HAP-1 (cell line): ENCODE measurements at regions not wholly inside any gene's neighbourhood (a gene's known extent, or its start where the extent isn't known, plus 50 kb on each side); places are given as distances from the start of the nearest gene placed in this dataset.

Experiments
- DNase-seq, 2 experiments: peaks; one replicate each; pipeline ENCODE4 v3.0.0-alpha.2; 2016 to 2020; ENCODE audit warnings: low spot score in 2 of 2
- H3K27me3 ChIP-seq: fragments of 250-450 bp; sonication (Bioruptor Pico); 2 replicates; pipeline ENCODE4 v1.5.1; 2020; ENCODE audit warnings: low read depth, mild to moderate bottlenecking, moderate library complexity
- H3K36me3 ChIP-seq: fragments of 250-450 bp; sonication (Bioruptor Pico); replicated peaks from 2 replicates; pipeline ENCODE4 v1.5.1; 2020; ENCODE audit warnings: mild to moderate bottlenecking
- H3K4me1 ChIP-seq: fragments of 250-450 bp; sonication (Bioruptor Pico); 2 replicates; pipeline ENCODE4 v1.5.1; 2020; ENCODE audit warnings: mild to moderate bottlenecking
- H3K4me3 ChIP-seq: fragments of 250-450 bp; sonication (Bioruptor Pico); 2 replicates; pipeline ENCODE4 v1.5.1; 2020; ENCODE audit warnings: mild to moderate bottlenecking, moderate library complexity
- H3K9me3 ChIP-seq: fragments of 250-450 bp; sonication (Bioruptor Pico); 2 replicates; pipeline ENCODE4 v1.5.1; 2020; ENCODE audit warnings: mild to moderate bottlenecking, moderate library complexity
- in situ Hi-C: fragments of 300-500 bp; cut with MboI; formaldehyde crosslinking; loops from 3 replicates; pipeline ENCODE4 v1.14.3; 2020; ENCODE audit warnings: low sequenced_read_pairs, inconsistent platforms, mixed read lengths

GRCh38 chr2:145044491-145044890 is 524.6 kb upstream of the ZEB2 start:
- in situ Hi-C loops = no loop called here
- Histone ChIP-seq H3K36me3 (no peaks in the 10 kb centered on the region), H3K4me3 (no peak overlapping the region), H3K4me1 (no peaks in the 10 kb centered on the region), H3K9me3 (no peaks in the 10 kb centered on the region), H3K27me3 (no peaks in the 10 kb centered on the region)
- no peak for DNase-seq

- in situ Hi-C loops = no loop called here
- DNase-seq = no peak
Observed at GRCh38 chr2:145043399-145043834, 523.5 kb upstream of the ZEB2 start.

GRCh38 chr2:145041706-145042105 is 521.8 kb upstream of the ZEB2 start:
- Histone ChIP-seq H3K4me3 (no peak overlapping the region), H3K27me3 (no peaks in the 10 kb centered on the region), H3K9me3 (no peaks in the 10 kb centered on the region), H3K36me3 (no peaks in the 10 kb centered on the region), H3K4me1 (no peaks in the 10 kb centered on the region)
- no peak for DNase-seq
- in situ Hi-C loops = no loop called here

More at GRCh38 chr2:145043399-145043834, 523.5 kb upstream of the ZEB2 start:
- H3K4me1 ChIP-seq = no peaks in the 10 kb centered on the region
- no peaks in the 10 kb centered on the region for H3K9me3 ChIP-seq
- H3K4me3 ChIP-seq = no peak overlapping the region
- no peaks in the 10 kb centered on the region for H3K27me3 ChIP-seq
- no peaks in the 10 kb centered on the region for H3K36me3 ChIP-seq

GRCh38 chr2:145040433-145040832 is 520.5 kb upstream of the ZEB2 start:
- H3K4me3 ChIP-seq = no peak overlapping the region
- no peaks in the 10 kb centered on the region for H3K27me3 ChIP-seq
- no peak for DNase-seq
- H3K36me3 ChIP-seq = no peaks in the 10 kb centered on the region
- no peaks in the 10 kb centered on the region for H3K4me1 ChIP-seq
- no peaks in the 10 kb centered on the region for H3K9me3 ChIP-seq
- in situ Hi-C loops = no loop called here

GRCh38 chr2:145038041-145038525 is 518.2 kb upstream of the ZEB2 start:
- Histone ChIP-seq H3K9me3 (no peaks in the 10 kb centered on the region), H3K36me3 (no peaks in the 10 kb centered on the region), H3K4me3 (no peak overlapping the region), H3K4me1 (no peaks in the 10 kb centered on the region), H3K27me3 (no peaks in the 10 kb centered on the region)
- DNase-seq = no peak
- in situ Hi-C loops = no loop called here

- in situ Hi-C loops = no loop called here
- no peak overlapping the region for H3K4me3 ChIP-seq
Observed at GRCh38 chr2:145036421-145037011, 516.6 kb upstream of the ZEB2 start.

GRCh38 chr2:145034511-145034910 is 514.6 kb upstream of the ZEB2 start:
- Histone ChIP-seq H3K27me3 (no peaks in the 10 kb centered on the region), H3K4me3 (no peak overlapping the region), H3K4me1 (no peaks in the 10 kb centered on the region), H3K9me3 (no peaks in the 10 kb centered on the region), H3K36me3 (no peaks in the 10 kb centered on the region)
- no peak for DNase-seq
- in situ Hi-C loops = no loop called here

More at GRCh38 chr2:145036421-145037011, 516.6 kb upstream of the ZEB2 start:
- H3K36me3 ChIP-seq = no peaks in the 10 kb centered on the region
- no peak for DNase-seq
- no peaks in the 10 kb centered on the region for H3K4me1 ChIP-seq
- H3K27me3 ChIP-seq = no peaks in the 10 kb centered on the region
- no peaks in the 10 kb centered on the region for H3K9me3 ChIP-seq

- in situ Hi-C loops = no loop called here
- H3K27me3 ChIP-seq = no peaks in the 10 kb centered on the region
- no peak overlapping the region for H3K4me3 ChIP-seq
- H3K4me1 ChIP-seq = no peaks in the 10 kb centered on the region
- DNase-seq = no peak
- no peaks in the 10 kb centered on the region for H3K36me3 ChIP-seq
- no peaks in the 10 kb centered on the region for H3K9me3 ChIP-seq
Observed at GRCh38 chr2:145033438-145033837, 513.5 kb upstream of the ZEB2 start.

GRCh38 chr2:145032791-145033190 is 512.9 kb upstream of the ZEB2 start:
- H3K9me3 ChIP-seq = no peaks in the 10 kb centered on the region
- DNase-seq = no peak
- no peaks in the 10 kb centered on the region for H3K4me1 ChIP-seq
- H3K4me3 ChIP-seq = no peak overlapping the region
- in situ Hi-C loops = no loop called here
- H3K27me3 ChIP-seq = no peaks in the 10 kb centered on the region
- no peaks in the 10 kb centered on the region for H3K36me3 ChIP-seq

GRCh38 chr2:145029873-145030272 is 510.0 kb upstream of the ZEB2 start:
- Histone ChIP-seq H3K4me1 (no peaks in the 10 kb centered on the region), H3K9me3 (no peaks in the 10 kb centered on the region), H3K27me3 (no peaks in the 10 kb centered on the region), H3K4me3 (no peak overlapping the region), H3K36me3 (no peaks in the 10 kb centered on the region)
- in situ Hi-C loops = no loop called here
- DNase-seq = no peak

- H3K9me3 ChIP-seq = no peaks in the 10 kb centered on the region
- H3K36me3 ChIP-seq = no peaks in the 10 kb centered on the region
- in situ Hi-C loops = no loop called here
- no peak for DNase-seq
- no peaks in the 10 kb centered on the region for H3K27me3 ChIP-seq
- no peaks in the 10 kb centered on the region for H3K4me1 ChIP-seq
- H3K4me3 ChIP-seq = no peak overlapping the region
Observed at GRCh38 chr2:145029081-145029480, 509.2 kb upstream of the ZEB2 start.

- DNase-seq = no peak
- Histone ChIP-seq H3K36me3 (no peaks in the 10 kb centered on the region), H3K27me3 (no peaks in the 10 kb centered on the region), H3K9me3 (no peaks in the 10 kb centered on the region), H3K4me1 (no peaks in the 10 kb centered on the region; the same call in 1 of the 2 replicates), H3K4me3 (no peak overlapping the region)
- in situ Hi-C loops = no loop called here
Observed at GRCh38 chr2:145028101-145028920, 508.4 kb upstream of the ZEB2 start.

GRCh38 chr2:145026456-145027455 is 506.8 kb upstream of the ZEB2 start:
- no peaks in the 10 kb centered on the region for H3K9me3 ChIP-seq
- no peak overlapping the region for H3K4me3 ChIP-seq
- no peak for DNase-seq
- in situ Hi-C loops = no loop called here
- H3K36me3 ChIP-seq = no peaks in the 10 kb centered on the region
- no peaks in the 10 kb centered on the region; the same call in 1 of the 2 replicates for H3K4me1 ChIP-seq
- H3K27me3 ChIP-seq = no peaks in the 10 kb centered on the region
